H9 (cell line): ENCODE measurements at regions not wholly inside any gene's neighbourhood (a gene's known extent, or its start where the extent isn't known, plus 50 kb on each side); places are given as distances from the start of the nearest gene placed in this dataset.

Source experiments
- DNase-seq: peaks from one replicate; pipeline ENCODE4 v3.0.0-alpha.2; 2017
- H2AFZ ChIP-seq: one replicate; pipeline ENCODE4 v1.6.1; 2013; ENCODE audit warnings: mild to moderate bottlenecking, low read length, control low read depth, moderate library complexity
- H2AK5ac ChIP-seq: 2 replicates; pipeline ENCODE4 v1.6.1; 2013; ENCODE audit warnings: low read length, control low read depth, mixed read lengths; ENCODE audit not compliant: insufficient read length
- H2BK120ac ChIP-seq: one replicate; pipeline ENCODE4 v1.6.1; 2013; ENCODE audit warnings: low read depth, mild to moderate bottlenecking, low read length, control low read depth, inconsistent platforms; ENCODE audit not compliant: poor library complexity, severe bottlenecking
- H2BK12ac ChIP-seq: 2 replicates; pipeline ENCODE4 v1.6.1; 2013; ENCODE audit warnings: low read length, control low read depth, mixed read lengths, low read depth; ENCODE audit not compliant: insufficient read length
- H2BK15ac ChIP-seq: 2 replicates; pipeline ENCODE4 v1.6.1; 2013; ENCODE audit warnings: low read depth, low read length, control low read depth
- H2BK20ac ChIP-seq: one replicate; pipeline ENCODE4 v1.6.1; 2013; ENCODE audit warnings: low read depth, mild to moderate bottlenecking, low read length, control low read depth, inconsistent platforms; ENCODE audit not compliant: poor library complexity, severe bottlenecking
- H2BK5ac ChIP-seq: 2 replicates; pipeline ENCODE4 v1.6.1; 2013; ENCODE audit warnings: low read length, control low read depth, mixed read lengths; ENCODE audit not compliant: insufficient read length
- H3K14ac ChIP-seq: 2 replicates; pipeline ENCODE4 v1.6.1; 2013; ENCODE audit warnings: low read length, control low read depth; ENCODE audit not compliant: insufficient read depth
- H3K18ac ChIP-seq: 2 replicates; pipeline ENCODE4 v1.6.1; 2013; ENCODE audit warnings: low read depth, mild to moderate bottlenecking, mixed read lengths, low read length, control low read depth; ENCODE audit not compliant: insufficient read length
- H3K23ac ChIP-seq: 2 replicates; pipeline ENCODE4 v1.6.1; 2013; ENCODE audit warnings: low read length, control low read depth, mixed read lengths, low read depth; ENCODE audit not compliant: insufficient read length
- H3K23me2 ChIP-seq: 2 replicates; pipeline ENCODE4 v1.6.1; 2013; ENCODE audit warnings: low read depth, mild to moderate bottlenecking, mixed read lengths, low read length, control low read depth; ENCODE audit not compliant: insufficient read length, poor library complexity, severe bottlenecking
- H3K27ac ChIP-seq: 2 replicates; pipeline ENCODE4 v1.5.1; 2013; ENCODE audit warnings: low read length, control low read depth, mixed read lengths, low read depth; ENCODE audit not compliant: insufficient read length
- H3K27me3 ChIP-seq: 2 replicates; pipeline ENCODE4 v1.6.1; 2013; ENCODE audit warnings: low read length, control low read depth, inconsistent platforms; ENCODE audit not compliant: insufficient read depth
- H3K4ac ChIP-seq: 2 replicates; pipeline ENCODE4 v1.6.1; 2013; ENCODE audit warnings: low read depth, mild to moderate bottlenecking, control low read depth, inconsistent platforms, low read length, moderate library complexity
- H3K4me1 ChIP-seq: 2 replicates; pipeline ENCODE4 v1.6.1; 2013; ENCODE audit warnings: low read length, control low read depth, inconsistent platforms; ENCODE audit not compliant: insufficient read depth
- H3K4me2 ChIP-seq: 2 replicates; pipeline ENCODE4 v1.6.1; 2013; ENCODE audit warnings: low read length, control low read depth, mixed read lengths; ENCODE audit not compliant: insufficient read length, insufficient read depth
- H3K56ac ChIP-seq: 2 replicates; pipeline ENCODE4 v1.6.1; 2013; ENCODE audit warnings: low read depth, mild to moderate bottlenecking, mixed read lengths, low read length, control low read depth; ENCODE audit not compliant: insufficient read length
- H3K79me1 ChIP-seq: 2 replicates; pipeline ENCODE4 v1.6.1; 2013; ENCODE audit warnings: low read depth, mild to moderate bottlenecking, moderate library complexity, low read length, control low read depth, inconsistent platforms; ENCODE audit not compliant: insufficient read depth, poor library complexity, severe bottlenecking
- H3K79me2 ChIP-seq: 2 replicates; pipeline ENCODE4 v1.6.1; 2013; ENCODE audit warnings: low read length, control low read depth, inconsistent platforms; ENCODE audit not compliant: insufficient read depth
- H3K9ac ChIP-seq: 2 replicates; pipeline ENCODE4 v1.6.1; 2013; ENCODE audit warnings: low read length, control low read depth, mixed read lengths; ENCODE audit not compliant: insufficient read length; ENCODE audit errors: extremely low read depth
- H3K9me3 ChIP-seq: one replicate; pipeline ENCODE4 v1.6.1; 2013; ENCODE audit warnings: low read depth, low read length, inconsistent platforms; ENCODE audit not compliant: control insufficient read depth
- H3T11ph ChIP-seq: one replicate; pipeline ENCODE4 v1.6.1; 2013; ENCODE audit warnings: mild to moderate bottlenecking, low read length, control low read depth, inconsistent platforms
- H4K20me1 ChIP-seq: one replicate; pipeline ENCODE4 v1.6.1; 2013; ENCODE audit not compliant: control insufficient read depth, insufficient read length, insufficient read depth
- H4K5ac ChIP-seq: 2 replicates; pipeline ENCODE4 v1.6.1; 2013; ENCODE audit warnings: low read depth, mild to moderate bottlenecking, mixed read lengths, low read length, control low read depth; ENCODE audit not compliant: insufficient read length
- H4K8ac ChIP-seq: replicated peaks from 2 replicates; pipeline ENCODE4 v1.6.1; 2013; ENCODE audit warnings: low read length, control low read depth, mixed read lengths, low read depth; ENCODE audit not compliant: insufficient read length
- H4K91ac ChIP-seq: 2 replicates; pipeline ENCODE4 v1.6.1; 2013; ENCODE audit warnings: low read depth, mild to moderate bottlenecking, moderate library complexity, mixed read lengths, low read length, control low read depth; ENCODE audit not compliant: insufficient read length
- H3K27ac Mint-ChIP-seq, 3 experiments: 2 replicates in 2 of 3; 3 replicates in 1 of 3; pipeline ENCODE4 v1.8.0; 2020 to 2021; ENCODE audit warnings: mixed read lengths in 3 of 3, mild to moderate bottlenecking in 1 of 3, moderate library complexity in 1 of 3
- H3K27me3 Mint-ChIP-seq: 2 replicates; pipeline ENCODE4 v1.8.0; 2021; ENCODE audit warnings: low read depth, mild to moderate bottlenecking, moderate library complexity, mixed read lengths
- H3K36me3 Mint-ChIP-seq, 3 experiments: 2 replicates in 2 of 3; 3 replicates in 1 of 3; pipeline ENCODE4 v1.8.0; 2020 to 2021; ENCODE audit warnings: low read depth in 3 of 3, mixed read lengths in 3 of 3; ENCODE audit not compliant: insufficient read depth in 1 of 3
- H3K4me1 Mint-ChIP-seq, 2 experiments: 2 replicates each; pipeline ENCODE4 v1.8.0; 2020; ENCODE audit warnings: mixed read lengths in 2 of 2
- H3K4me3 Mint-ChIP-seq, 2 experiments: 2 replicates in 1 of 2; 3 replicates in 1 of 2; pipeline ENCODE4 v1.8.0; 2020 to 2021; ENCODE audit warnings: mild to moderate bottlenecking in 2 of 2, mixed read lengths in 2 of 2, moderate library complexity in 1 of 2
- H3K9me3 Mint-ChIP-seq, 2 experiments: 2 replicates in 1 of 2; 3 replicates in 1 of 2; pipeline ENCODE4 v1.8.0; 2020; ENCODE audit warnings: mild to moderate bottlenecking in 2 of 2, mixed read lengths in 2 of 2, moderate library complexity in 1 of 2
- WGBS: extraction: QIAGEN DNeasy Blood & Tissue Kit; methylation state at CpG from one replicate; pipeline ENCODE4 v1.1.7; 2013; ENCODE audit warnings: missing lambda C conversion rate, low lambda C conversion rate, mixed read lengths; ENCODE audit not compliant: insufficient read length; ENCODE audit errors: extremely low coverage; 5-methylcytosine and 5-hydroxymethylcytosine counted together
- TF ChIP-seq, protein P1 (sequence below): fragments of 200-600 bp; sonication (generic); conservative IDR thresholded peaks from 3 replicates; pipeline ENCODE4 v1.8.0; 2021; ENCODE audit warnings: antibody characterized with exemption, mild to moderate bottlenecking

DNA sequence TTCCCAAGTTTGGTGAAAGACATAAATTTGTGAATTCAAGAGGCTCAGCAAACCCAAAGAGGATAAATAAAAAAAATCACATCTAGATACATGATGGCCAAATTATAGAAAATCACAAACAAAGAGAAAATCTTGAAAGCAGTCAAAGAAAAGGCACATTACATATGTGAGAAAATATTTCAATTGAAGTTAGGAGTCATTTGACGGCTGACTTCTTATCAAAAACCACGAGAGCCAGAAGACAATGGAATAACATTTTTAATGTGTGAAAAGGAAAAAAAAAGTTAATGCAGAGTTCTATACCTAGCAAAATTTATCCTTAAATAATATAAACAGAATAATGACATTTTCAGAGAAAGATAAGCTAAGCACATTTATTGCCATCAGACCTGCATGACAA lies 307.0 kb downstream of the C12orf75 start:
- Histone ChIP-seq H3K4ac (no peak overlapping the region), H3K14ac (no peak overlapping the region), H4K20me1 (no peaks in the 10 kb centered on the region), H3K18ac (no peak overlapping the region), H2BK120ac (no peak overlapping the region), H3K27me3 (no peaks in the 10 kb centered on the region), H4K8ac (no peak overlapping the region), H3K4me1 (no peaks in the 10 kb centered on the region), H3K9me3 (no peaks in the 10 kb centered on the region), H4K5ac (no peak overlapping the region), H2AFZ (no peak overlapping the region), H2BK12ac (no peak overlapping the region), H3K79me1 (no peaks in the 10 kb centered on the region), H3K9ac (no peak overlapping the region), H3K23ac (no peak overlapping the region), H2AK5ac (no peak overlapping the region), H2BK5ac (no peak overlapping the region), H3K4me2 (no peak overlapping the region), H4K91ac (no peak overlapping the region), H3K79me2 (no peaks in the 10 kb centered on the region), H3K56ac (no peak overlapping the region), H2BK20ac (no peak overlapping the region), H3K23me2 (no peaks in the 10 kb centered on the region), H2BK15ac (no peak overlapping the region), H3K27ac (no peak overlapping the region), H3T11ph (no peak overlapping the region)
- DNase-seq, result no peak
- no CpG with 5 or more reads among the region's 2 CpGs for WGBS
- Mint-ChIP-seq H3K9me3 (peaks cover 26 to 27% of the 10 kb centered on the region in 2 experiments), H3K27me3 (peaks cover 2% of the 10 kb centered on the region), H3K36me3 (peaks cover 5 to 31% (median 21%) of the 10 kb centered on the region in 3 experiments), H3K4me1 (peaks cover 0 to 4% of the 10 kb centered on the region in 2 experiments; a peak in 2 of 4 replicates), H3K27ac (no peak overlapping the region), H3K4me3 (no peak overlapping the region)
- TF ChIP-seq, protein P1, sequence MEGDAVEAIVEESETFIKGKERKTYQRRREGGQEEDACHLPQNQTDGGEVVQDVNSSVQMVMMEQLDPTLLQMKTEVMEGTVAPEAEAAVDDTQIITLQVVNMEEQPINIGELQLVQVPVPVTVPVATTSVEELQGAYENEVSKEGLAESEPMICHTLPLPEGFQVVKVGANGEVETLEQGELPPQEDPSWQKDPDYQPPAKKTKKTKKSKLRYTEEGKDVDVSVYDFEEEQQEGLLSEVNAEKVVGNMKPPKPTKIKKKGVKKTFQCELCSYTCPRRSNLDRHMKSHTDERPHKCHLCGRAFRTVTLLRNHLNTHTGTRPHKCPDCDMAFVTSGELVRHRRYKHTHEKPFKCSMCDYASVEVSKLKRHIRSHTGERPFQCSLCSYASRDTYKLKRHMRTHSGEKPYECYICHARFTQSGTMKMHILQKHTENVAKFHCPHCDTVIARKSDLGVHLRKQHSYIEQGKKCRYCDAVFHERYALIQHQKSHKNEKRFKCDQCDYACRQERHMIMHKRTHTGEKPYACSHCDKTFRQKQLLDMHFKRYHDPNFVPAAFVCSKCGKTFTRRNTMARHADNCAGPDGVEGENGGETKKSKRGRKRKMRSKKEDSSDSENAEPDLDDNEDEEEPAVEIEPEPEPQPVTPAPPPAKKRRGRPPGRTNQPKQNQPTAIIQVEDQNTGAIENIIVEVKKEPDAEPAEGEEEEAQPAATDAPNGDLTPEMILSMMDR, result no peak
